ENCODE measurements at regions not wholly inside any gene's neighbourhood (a gene's known extent, or its start where the extent isn't known, plus 50 kb on each side); places are given as distances from the start of the nearest gene placed in this dataset.
"Not testable (repeated sequence)": the region's sequence is repeated elsewhere in the genome, so short reads cannot be mapped to it uniquely, and the experiment has no call there.

- Mint-ChIP-seq H3K27me3 (no peaks in the 10 kb centered on the region), H3K9me3 (peaks cover 3% of the 10 kb centered on the region), H3K36me3 (no peaks in the 10 kb centered on the region), H3K4me1 (no peaks in the 10 kb centered on the region), H3K27ac (no peak overlapping the region), H3K4me3 (no peak overlapping the region)
- no peak for ATAC-seq
Measured at GRCh38 chr1:73467731-73468130, 730.2 kb downstream of the LRRIQ3 start.

- Mint-ChIP-seq H3K36me3 (no peaks in the 10 kb centered on the region), H3K4me3 (no peak overlapping the region), H3K4me1 (no peaks in the 10 kb centered on the region), H3K27ac (no peak overlapping the region), H3K27me3 (no peaks in the 10 kb centered on the region), H3K9me3 (peaks cover 3% of the 10 kb centered on the region)
- no peak for ATAC-seq
Measured at GRCh38 chr1:73463873-73464272, 734.1 kb downstream of the LRRIQ3 start.

GRCh38 chr1:73452522-73452921 is 745.5 kb downstream of the LRRIQ3 start:
- Mint-ChIP-seq H3K27ac (no peak overlapping the region), H3K4me1 (no peaks in the 10 kb centered on the region), H3K36me3 (no peaks in the 10 kb centered on the region), H3K4me3 (no peak overlapping the region), H3K27me3 (no peaks in the 10 kb centered on the region), H3K9me3 (peaks cover 4% of the 10 kb centered on the region)
- no peak for ATAC-seq

GRCh38 chr1:73450668-73451067 is 747.3 kb downstream of the LRRIQ3 start:
- H3K4me1 Mint-ChIP-seq, H3K9me3 Mint-ChIP-seq, H3K4me3 Mint-ChIP-seq, H3K36me3 Mint-ChIP-seq, ATAC-seq, H3K27me3 Mint-ChIP-seq, H3K27ac Mint-ChIP-seq: not testable (repeated sequence)

- Mint-ChIP-seq H3K4me1 (no peaks in the 10 kb centered on the region), H3K36me3 (no peaks in the 10 kb centered on the region), H3K27ac (no peak overlapping the region), H3K9me3 (no peaks in the 10 kb centered on the region), H3K4me3 (no peak overlapping the region), H3K27me3 (no peaks in the 10 kb centered on the region)
- ATAC-seq, result no peak
Measured at GRCh38 chr1:73411479-73411878, 786.5 kb downstream of the LRRIQ3 start.

- Mint-ChIP-seq H3K9me3 (peaks cover 2% of the 10 kb centered on the region), H3K27me3 (no peaks in the 10 kb centered on the region), H3K4me3 (no peak overlapping the region), H3K27ac (no peak overlapping the region), H3K36me3 (no peaks in the 10 kb centered on the region), H3K4me1 (no peaks in the 10 kb centered on the region)
- peak; percentile 24 for ATAC-seq
Measured at GRCh38 chr1:73401666-73402065, 796.3 kb downstream of the LRRIQ3 start.

- H3K9me3 Mint-ChIP-seq, result peaks cover 4% of the 10 kb centered on the region
- no peaks in the 10 kb centered on the region for H3K27me3 Mint-ChIP-seq
- no peak overlapping the region for H3K27ac Mint-ChIP-seq
- ATAC-seq, result no peak
- H3K4me3 Mint-ChIP-seq, result no peak overlapping the region
- no peaks in the 10 kb centered on the region for H3K4me1 Mint-ChIP-seq
- H3K36me3 Mint-ChIP-seq, result no peaks in the 10 kb centered on the region
Measured at GRCh38 chr1:73382966-73383365, 815.0 kb downstream of the LRRIQ3 start.

GRCh38 chr1:73366734-73367413 is 831.1 kb downstream of the LRRIQ3 start:
- no peak for ATAC-seq
- Mint-ChIP-seq H3K36me3 (no peaks in the 10 kb centered on the region), H3K4me1 (no peaks in the 10 kb centered on the region), H3K27ac (no peak overlapping the region), H3K4me3 (no peak overlapping the region), H3K9me3 (no peaks in the 10 kb centered on the region), H3K27me3 (no peaks in the 10 kb centered on the region)

- Mint-ChIP-seq H3K27ac (no peak overlapping the region), H3K9me3 (peaks cover 6% of the 10 kb centered on the region), H3K4me1 (no peaks in the 10 kb centered on the region), H3K36me3 (no peaks in the 10 kb centered on the region), H3K27me3 (no peaks in the 10 kb centered on the region), H3K4me3 (no peak overlapping the region)
- no peak for ATAC-seq
Measured at GRCh38 chr1:73359001-73359400, 839.0 kb downstream of the LRRIQ3 start.

- H3K36me3 Mint-ChIP-seq, result no peaks in the 10 kb centered on the region
- H3K4me1 Mint-ChIP-seq, result no peaks in the 10 kb centered on the region
- H3K4me3 Mint-ChIP-seq, result no peak overlapping the region
- peaks cover 6% of the 10 kb centered on the region for H3K9me3 Mint-ChIP-seq
- no peak for ATAC-seq
- H3K27me3 Mint-ChIP-seq, result no peaks in the 10 kb centered on the region
- H3K27ac Mint-ChIP-seq, result no peak overlapping the region
Measured at GRCh38 chr1:73356485-73356884, 841.5 kb downstream of the LRRIQ3 start.

- ATAC-seq, result peak; percentile 20
- Mint-ChIP-seq H3K27me3 (no peaks in the 10 kb centered on the region), H3K4me3 (no peak overlapping the region), H3K27ac (no peak overlapping the region), H3K36me3 (no peaks in the 10 kb centered on the region), H3K4me1 (no peaks in the 10 kb centered on the region), H3K9me3 (no peaks in the 10 kb centered on the region)
Measured at GRCh38 chr1:73343947-73344346, 854.0 kb downstream of the LRRIQ3 start.

GRCh38 chr1:73333847-73334503 is 864.0 kb downstream of the LRRIQ3 start:
- no peaks in the 10 kb centered on the region for H3K36me3 Mint-ChIP-seq
- ATAC-seq, result no peak
- peaks cover 13% of the 10 kb centered on the region for H3K9me3 Mint-ChIP-seq
- H3K27me3 Mint-ChIP-seq, result no peaks in the 10 kb centered on the region
- no peak overlapping the region for H3K27ac Mint-ChIP-seq
- H3K4me1 Mint-ChIP-seq, result no peaks in the 10 kb centered on the region
- no peak overlapping the region for H3K4me3 Mint-ChIP-seq

- Mint-ChIP-seq H3K4me3 (no peak overlapping the region), H3K27me3 (no peaks in the 10 kb centered on the region), H3K4me1 (no peaks in the 10 kb centered on the region), H3K27ac (no peak overlapping the region), H3K36me3 (no peaks in the 10 kb centered on the region), H3K9me3 (peaks cover 13% of the 10 kb centered on the region)
- no peak for ATAC-seq
Measured at GRCh38 chr1:73331726-73332125, 866.2 kb downstream of the LRRIQ3 start.

GRCh38 chr1:73327998-73328397 is 870.0 kb downstream of the LRRIQ3 start:
- no peak overlapping the region for H3K27ac Mint-ChIP-seq
- peaks cover 12% of the 10 kb centered on the region for H3K9me3 Mint-ChIP-seq
- H3K4me1 Mint-ChIP-seq, result no peaks in the 10 kb centered on the region

GRCh38 chr1:73327180-73327793 is 870.7 kb downstream of the LRRIQ3 start:
- Mint-ChIP-seq H3K36me3 (no peaks in the 10 kb centered on the region), H3K9me3 (peaks cover 12% of the 10 kb centered on the region)
- no peak for ATAC-seq

More at GRCh38 chr1:73327998-73328397, 870.0 kb downstream of the LRRIQ3 start:
- no peak overlapping the region for H3K4me3 Mint-ChIP-seq
- no peak for ATAC-seq
- H3K36me3 Mint-ChIP-seq, result no peaks in the 10 kb centered on the region
- no peaks in the 10 kb centered on the region for H3K27me3 Mint-ChIP-seq

GRCh38 chr1:73326663-73327062 is 871.3 kb downstream of the LRRIQ3 start:
- H3K36me3 Mint-ChIP-seq, result no peaks in the 10 kb centered on the region
- H3K9me3 Mint-ChIP-seq, result peaks cover 12% of the 10 kb centered on the region
- no peak overlapping the region for H3K27ac Mint-ChIP-seq
- H3K4me1 Mint-ChIP-seq, result no peaks in the 10 kb centered on the region
- H3K27me3 Mint-ChIP-seq, result no peaks in the 10 kb centered on the region
- H3K4me3 Mint-ChIP-seq, result no peak overlapping the region
- ATAC-seq, result no peak

More at GRCh38 chr1:73327180-73327793, 870.7 kb downstream of the LRRIQ3 start:
- H3K27me3 Mint-ChIP-seq, result no peaks in the 10 kb centered on the region
- H3K4me3 Mint-ChIP-seq, result no peak overlapping the region
- no peak overlapping the region for H3K27ac Mint-ChIP-seq
- H3K4me1 Mint-ChIP-seq, result no peaks in the 10 kb centered on the region

Data from stimulated activated memory B cell treated with anti-CD40 and anti-IgM and Interleukin-4, amounts not matched to agents 10 μg/mL and 1 μg/mL and 100 μg/mL, for 72 hours (primary cell).